T47D (cell line): ENCODE measurements at regions not wholly inside any gene's neighbourhood (a gene's known extent, or its start where the extent isn't known, plus 50 kb on each side); places are given as distances from the start of the nearest gene placed in this dataset.
"Not testable (repeated sequence)": the region's sequence is repeated elsewhere in the genome, so short reads cannot be mapped to it uniquely, and the experiment has no call there.

ENCODE experiments used
- DNase-seq, 2 experiments: peaks; one replicate each; pipeline versions ENCODE4 v3.0.0 to v3.0.0-alpha.2; 2011 to 2012; ENCODE audit warnings: low read depth in 1 of 2, low spot score in 1 of 2
- JUND ChIP-seq: IDR thresholded peaks from 2 replicates; pipeline ENCODE4 v1.6.1; 2012; ENCODE audit warnings: low read depth
- in situ Hi-C: cut with HindIII; loops from 2 replicates; pipeline ENCODE4 v1.10.0; 2016; ENCODE audit warnings: low sequenced_read_pairs, low pct_unique_long_range_greater_than_20kb

- in situ Hi-C loops, result no loop called here
- DNase-seq, result no peak
- TF ChIP-seq JUND, result no peak
Measured at GRCh38 chr2:118374974-118375755, 286.9 kb downstream of the INSIG2 start.

DNA sequence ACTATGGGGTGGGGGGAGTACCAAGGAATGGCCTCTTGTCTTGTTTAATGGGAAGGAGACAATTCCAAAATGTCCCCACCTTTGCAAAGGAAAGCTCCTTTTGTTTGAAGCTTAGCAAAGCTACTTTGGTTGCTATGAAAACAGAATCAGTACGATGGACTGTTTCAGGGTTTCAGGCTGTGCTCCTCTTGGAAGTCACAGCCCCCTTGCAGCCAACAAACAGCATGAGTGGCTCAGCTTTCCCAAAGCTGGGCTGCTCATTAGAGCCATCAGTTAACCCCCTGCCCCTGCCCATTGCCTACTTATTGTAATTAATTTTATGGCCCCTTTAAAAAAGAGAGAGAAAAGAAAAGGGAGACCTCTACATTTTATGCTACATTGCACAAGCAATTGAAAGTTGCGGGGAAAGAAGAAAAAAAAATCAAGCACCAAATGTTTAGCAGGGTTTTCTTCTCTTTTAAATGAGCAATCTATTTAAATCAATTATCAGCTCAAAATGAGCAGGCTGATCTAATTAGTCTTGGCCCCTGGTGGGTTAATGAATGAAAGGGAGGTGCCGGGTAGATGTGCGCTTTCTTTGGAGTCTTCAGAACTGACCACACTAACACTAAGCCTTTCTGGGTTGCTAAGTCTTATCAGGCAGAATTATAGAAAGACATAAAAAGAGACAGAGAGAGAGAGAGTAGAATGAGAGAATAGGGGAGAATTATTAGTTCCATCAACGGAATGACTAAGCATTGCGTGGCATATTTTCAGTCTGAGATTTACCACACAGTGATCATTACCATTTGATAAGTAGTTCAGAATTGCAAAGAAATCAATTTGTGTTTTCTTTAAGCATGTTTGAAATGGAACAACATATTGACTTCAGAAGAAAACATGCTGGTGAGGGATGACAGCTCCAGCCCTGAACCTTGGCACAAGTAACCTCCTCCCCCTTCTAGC lies 284.9 kb downstream of the INSIG2 start:
- DNase-seq, result no peak
- in situ Hi-C loops, result no loop called here
- no peak for TF ChIP-seq JUND

GRCh38 chr2:118371515-118371914 lies 283.2 kb downstream of the INSIG2 start:
- DNase-seq, result peak; percentile 5 to 20
- TF ChIP-seq JUND, result no peak
- in situ Hi-C loops, result no loop called here

GRCh38 chr2:118369521-118369920 lies 281.2 kb downstream of the INSIG2 start:
- in situ Hi-C loops, DNase-seq: not testable (repeated sequence)

- in situ Hi-C loops, result no loop called here
- DNase-seq, result no peak
- TF ChIP-seq JUND, result no peak
Measured at GRCh38 chr2:118363604-118364003, 275.3 kb downstream of the INSIG2 start.

GRCh38 chr2:118356051-118356450 lies 267.8 kb downstream of the INSIG2 start:
- in situ Hi-C loops, result no loop called here
- no peak for TF ChIP-seq JUND

DNA sequence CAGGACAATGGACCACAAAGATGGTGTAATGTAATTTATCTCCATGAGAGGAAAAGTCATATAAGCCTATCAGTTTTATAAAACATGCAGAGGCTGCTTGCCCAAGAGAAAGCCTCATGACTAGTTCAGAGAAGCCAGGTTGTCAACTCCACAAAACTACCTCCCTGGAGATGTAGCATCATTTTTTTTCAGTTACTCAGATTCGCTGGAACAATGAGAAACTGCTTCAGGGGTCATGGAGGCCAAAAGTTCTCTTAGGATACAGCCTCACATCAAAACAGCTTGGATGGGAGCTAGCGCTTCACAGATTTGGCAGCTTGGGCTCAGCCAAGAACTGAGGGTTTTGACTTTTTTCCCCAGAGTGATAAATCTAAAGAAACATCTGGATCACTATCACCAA lies 263.5 kb downstream of the INSIG2 start:
- TF ChIP-seq JUND, result no peak
- DNase-seq, result no peak
- in situ Hi-C loops, result no loop called here

More at GRCh38 chr2:118356051-118356450, 267.8 kb downstream of the INSIG2 start:
- no peak for DNase-seq

GRCh38 chr2:118350621-118351020 lies 262.4 kb downstream of the INSIG2 start:
- no peak for DNase-seq
- in situ Hi-C loops, result no loop called here
- no peak for TF ChIP-seq JUND

GRCh38 chr2:118349365-118349764 lies 261.1 kb downstream of the INSIG2 start:
- no peak for DNase-seq
- in situ Hi-C loops, result no loop called here
- no peak for TF ChIP-seq JUND

DNA sequence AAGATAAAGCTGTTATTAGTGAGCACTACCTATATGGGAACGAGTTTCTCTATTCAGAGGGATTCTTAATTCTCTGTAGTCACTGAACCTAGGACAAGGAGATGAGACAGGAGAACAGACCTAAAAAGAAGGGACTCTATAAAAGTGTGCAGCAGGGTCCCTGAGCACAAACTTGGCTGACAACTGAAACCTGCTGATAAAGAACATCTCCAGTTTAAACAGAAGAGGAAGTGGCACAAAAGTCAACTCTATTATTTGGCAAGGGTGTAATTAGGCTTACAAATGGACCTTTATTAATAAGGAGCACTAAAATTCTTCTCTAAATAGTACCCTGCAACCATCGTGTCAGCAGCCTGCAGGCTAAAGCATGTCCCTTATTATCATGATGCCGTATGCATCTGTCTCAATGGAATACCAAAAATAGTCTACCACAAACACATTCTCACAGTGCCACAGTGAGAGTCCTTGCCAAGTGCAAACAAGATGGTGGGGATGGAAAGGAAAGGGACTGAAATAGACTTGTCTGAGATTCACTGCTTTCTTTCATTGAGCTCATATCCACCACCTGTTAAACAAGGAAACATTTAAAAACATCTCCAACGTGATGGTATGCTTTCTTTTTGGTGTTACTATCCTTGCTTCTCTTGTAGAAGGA lies 260.2 kb downstream of the INSIG2 start:
- no peak for DNase-seq
- in situ Hi-C loops, result no loop called here
- TF ChIP-seq JUND, result no peak

DNA sequence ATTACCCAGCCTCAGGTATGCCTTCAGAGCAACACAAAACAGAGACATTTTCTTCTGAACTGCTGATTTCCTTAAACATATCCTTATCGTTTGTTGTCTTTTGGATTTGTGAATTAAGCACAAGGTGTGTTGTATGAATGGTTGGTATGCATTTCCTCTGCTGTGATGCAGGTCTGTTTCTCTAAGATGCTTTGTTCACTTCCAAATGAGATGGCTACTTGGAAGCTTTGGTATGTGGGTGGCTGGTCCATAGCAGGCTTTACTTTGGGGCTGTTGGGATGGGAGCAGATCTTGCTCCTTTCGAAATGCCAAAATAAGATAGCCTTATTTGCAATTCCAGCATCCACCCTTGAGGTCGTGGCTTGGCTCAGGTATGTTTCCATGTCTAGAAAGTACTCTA lies 257.2 kb downstream of the INSIG2 start:
- in situ Hi-C loops, result no loop called here
- no peak for TF ChIP-seq JUND
- no peak for DNase-seq

DNA sequence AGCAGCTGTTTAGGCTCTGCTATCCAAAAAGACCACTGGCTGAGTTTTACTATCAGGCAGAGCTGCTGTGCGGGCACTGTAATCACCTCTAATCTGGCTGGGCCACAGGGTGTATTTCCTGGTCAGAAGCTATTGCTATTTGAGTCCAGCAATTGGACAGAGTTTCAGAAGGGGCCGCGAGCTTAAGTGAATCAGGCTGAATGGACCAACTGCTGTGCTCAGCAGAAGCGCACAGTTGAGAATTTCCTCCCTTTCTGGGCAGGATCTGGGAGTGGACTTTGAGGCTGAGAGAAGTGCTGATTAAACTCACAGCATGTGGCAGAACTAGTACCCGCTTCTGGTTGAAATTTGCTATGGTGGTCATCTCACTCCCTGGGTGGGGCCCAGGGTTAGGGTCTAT lies 251.8 kb downstream of the INSIG2 start:
- DNase-seq, result no peak
- no peak for TF ChIP-seq JUND
- in situ Hi-C loops, result no loop called here

DNA sequence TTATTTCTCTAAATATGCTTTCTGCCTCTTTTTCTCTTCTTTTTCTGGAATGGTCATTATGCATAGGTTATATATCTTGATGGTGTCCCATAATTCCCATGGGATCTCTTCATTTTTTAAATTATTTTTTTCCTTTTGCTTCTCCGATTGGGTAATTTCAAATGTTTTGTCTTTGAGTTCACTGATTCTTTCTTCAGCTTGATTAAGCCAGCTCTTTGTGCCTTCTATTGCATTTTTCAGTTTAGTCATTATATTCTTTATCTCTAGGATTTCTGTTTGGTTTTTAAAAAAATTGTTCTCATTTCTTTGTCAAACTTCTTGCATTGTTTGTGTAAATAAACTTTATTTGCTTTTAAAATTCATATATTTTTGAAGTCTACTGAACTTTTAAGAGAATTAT lies 251.1 kb downstream of the INSIG2 start:
- no peak for DNase-seq
- in situ Hi-C loops, result no loop called here
- TF ChIP-seq JUND, result no peak
